HEK293T (cell line): ENCODE measurements at regions not wholly inside any gene's neighbourhood (a gene's known extent, or its start where the extent isn't known, plus 50 kb on each side); places are given as distances from the start of the nearest gene placed in this dataset.

Experiments
- ARNT ChIP-seq: fragments of 450-650 bp; IDR thresholded peaks from 2 replicates; pipeline ENCODE4 v1.6.1; 2017; ENCODE audit warnings: mild to moderate bottlenecking
- BHLHE40 ChIP-seq: fragments of 450-650 bp; IDR thresholded peaks from 2 replicates; pipeline ENCODE4 v1.6.1; 2016; ENCODE audit warnings: mild to moderate bottlenecking, moderate library complexity, borderline replicate concordance
- CTBP1 ChIP-seq: fragments of 450-650 bp; IDR thresholded peaks from 2 replicates; pipeline ENCODE4 v1.6.1; 2016; ENCODE audit warnings: borderline replicate concordance
- FOXA1 ChIP-seq: fragments of 450-650 bp; IDR thresholded peaks from 2 replicates; pipeline ENCODE4 v1.6.1; 2016; ENCODE audit warnings: mild to moderate bottlenecking
- FOXK2 ChIP-seq: fragments of 450-650 bp; IDR thresholded peaks from 2 replicates; pipeline ENCODE4 v1.6.1; 2016; ENCODE audit warnings: mild to moderate bottlenecking
- FOXM1 ChIP-seq: fragments of 450-650 bp; IDR thresholded peaks from 2 replicates; pipeline ENCODE4 v1.6.1; 2017; ENCODE audit warnings: mild to moderate bottlenecking, borderline replicate concordance
- NFRKB ChIP-seq: fragments of 450-650 bp; IDR thresholded peaks from 2 replicates; pipeline ENCODE4 v1.6.1; 2016; ENCODE audit warnings: mild to moderate bottlenecking, moderate library complexity
- SP1 ChIP-seq: fragments of 450-650 bp; IDR thresholded peaks from 2 replicates; pipeline ENCODE4 v1.6.1; 2017
- SUZ12 ChIP-seq: fragments of 450-650 bp; IDR thresholded peaks from 2 replicates; pipeline ENCODE4 v1.6.1; 2016; ENCODE audit warnings: mild to moderate bottlenecking
- TARDBP ChIP-seq: fragments of 450-650 bp; IDR thresholded peaks from 2 replicates; pipeline ENCODE4 v1.6.1; 2016
- ZNF384 ChIP-seq: fragments of 450-650 bp; IDR thresholded peaks from 2 replicates; pipeline ENCODE4 v1.6.1; 2016

DNA sequence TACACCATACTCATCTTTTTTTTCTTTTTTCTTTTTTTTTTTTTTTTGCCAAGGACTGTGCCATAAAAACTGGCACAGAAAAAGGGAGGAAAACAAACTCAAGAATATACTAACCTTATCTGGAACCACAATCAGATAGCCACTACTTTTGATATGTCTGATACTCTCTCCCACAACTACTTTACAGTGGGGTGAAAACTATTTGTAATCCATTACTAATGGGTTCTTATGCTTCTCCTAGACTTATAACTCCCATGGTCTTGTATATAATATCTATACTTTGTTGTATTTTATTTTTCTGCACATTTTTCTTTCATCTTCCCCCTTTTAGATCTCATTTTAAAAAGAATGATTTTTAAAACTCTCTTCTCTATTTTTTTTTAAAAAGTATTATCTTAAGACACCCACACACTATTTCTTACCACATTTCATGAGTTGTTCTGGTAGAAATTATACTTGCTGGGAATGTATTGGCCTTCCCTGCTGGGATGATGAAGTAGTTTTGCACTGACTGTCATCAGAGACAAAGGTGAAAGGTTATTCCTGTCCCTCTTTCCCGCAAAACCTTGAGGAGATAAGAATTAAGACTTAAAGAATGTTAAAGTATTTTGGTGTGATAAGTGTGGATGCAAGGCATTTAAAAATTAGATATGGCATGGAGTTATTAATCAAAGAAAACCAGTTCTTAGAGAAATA, 146.7 kb upstream of the KLF12 start:
- TF ChIP-seq SP1 (no peak), BHLHE40 (no peak), FOXK2 (no peak), NFRKB (no peak), SUZ12 (no peak), ARNT (no peak), ZNF384 (no peak), CTBP1 (no peak), FOXM1 (no peak), TARDBP (no peak), FOXA1 (no peak)
